Rectal smooth muscle tissue (tissue), 1 donor: ENCODE measurements at regions not wholly inside any gene's neighbourhood (a gene's known extent, or its start where the extent isn't known, plus 50 kb on each side); places are given as distances from the start of the nearest gene placed in this dataset.
A peak's percentile ranks its signal among the peaks of the same experiment; 100 is the strongest.

Source experiments
- H3K27ac ChIP-seq: one replicate; pipeline ENCODE4 v1.7.0; 2013; ENCODE audit warnings: low read depth, low read length, inconsistent platforms
- H3K27me3 ChIP-seq: one replicate; pipeline ENCODE4 v1.7.0; 2013; ENCODE audit warnings: low read length; ENCODE audit not compliant: control insufficient read depth, insufficient read depth
- H3K36me3 ChIP-seq: one replicate; pipeline ENCODE4 v1.7.0; 2013; ENCODE audit warnings: low read length; ENCODE audit not compliant: control insufficient read depth, insufficient read depth
- H3K4me1 ChIP-seq: one replicate; pipeline ENCODE4 v1.7.0; 2013; ENCODE audit warnings: low read length; ENCODE audit not compliant: control insufficient read depth, insufficient read depth
- H3K4me3 ChIP-seq: one replicate; pipeline ENCODE4 v1.7.0; 2013; ENCODE audit warnings: low read length
- H3K9ac ChIP-seq: one replicate; pipeline ENCODE4 v1.7.0; 2013; ENCODE audit warnings: low read length

DNA sequence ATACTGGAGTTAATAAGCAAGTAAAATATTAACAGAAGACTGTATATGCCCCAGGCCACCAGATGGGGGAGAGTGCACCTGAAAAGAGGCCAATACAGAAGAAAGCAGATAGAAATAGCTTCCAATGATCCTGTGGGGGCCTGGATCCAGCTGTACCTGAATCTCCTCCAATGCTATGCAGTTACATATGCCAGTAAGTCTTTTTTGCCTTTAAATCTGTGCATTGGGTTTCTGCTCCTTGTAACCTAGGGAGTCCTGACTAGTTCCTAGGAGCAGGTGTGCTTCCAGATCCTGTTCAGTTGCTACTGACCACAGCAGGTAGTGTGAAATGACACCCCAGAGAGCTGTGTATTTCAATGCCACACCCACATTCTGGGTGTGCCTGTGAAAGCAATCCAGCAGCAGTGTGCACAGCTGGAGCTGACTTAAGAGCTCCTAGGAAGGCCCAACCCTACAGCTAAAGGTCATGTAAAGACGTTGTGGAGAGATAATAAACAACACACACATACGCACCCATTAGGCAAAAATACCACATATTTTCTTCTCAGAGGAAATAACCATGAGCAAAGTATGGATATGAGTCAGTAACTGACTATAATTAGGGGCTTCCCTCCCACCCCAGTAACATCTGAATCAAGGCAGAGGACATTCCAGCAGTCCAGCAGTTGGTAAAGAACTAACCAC is 62.2 kb upstream of the AKAP13 start:
- Histone ChIP-seq H3K36me3 (no peaks in the 10 kb centered on the region), H3K27me3 (no peaks in the 10 kb centered on the region), H3K9ac (no peak overlapping the region), H3K4me1 (peaks cover 8% of the 10 kb centered on the region), H3K4me3 (no peak overlapping the region), H3K27ac (no peak overlapping the region)

DNA sequence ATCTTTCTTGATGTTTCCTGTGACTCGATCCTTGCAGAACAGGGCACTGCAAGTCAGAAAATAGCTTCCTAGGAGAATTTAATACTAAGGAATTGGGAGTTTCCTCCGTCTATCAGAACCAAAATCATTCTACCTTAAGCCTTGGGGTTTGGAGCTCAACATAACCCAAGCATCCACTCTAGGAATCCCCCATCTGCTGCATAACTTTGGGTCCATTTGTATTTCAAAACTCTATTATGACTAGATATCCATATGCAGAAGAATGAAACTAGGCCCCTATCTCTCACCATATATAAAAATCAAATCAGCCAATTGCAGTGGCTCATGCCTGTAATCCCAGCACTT is 61.7 kb upstream of the AKAP13 start:
- H3K9ac ChIP-seq, result no peak overlapping the region

DNA sequence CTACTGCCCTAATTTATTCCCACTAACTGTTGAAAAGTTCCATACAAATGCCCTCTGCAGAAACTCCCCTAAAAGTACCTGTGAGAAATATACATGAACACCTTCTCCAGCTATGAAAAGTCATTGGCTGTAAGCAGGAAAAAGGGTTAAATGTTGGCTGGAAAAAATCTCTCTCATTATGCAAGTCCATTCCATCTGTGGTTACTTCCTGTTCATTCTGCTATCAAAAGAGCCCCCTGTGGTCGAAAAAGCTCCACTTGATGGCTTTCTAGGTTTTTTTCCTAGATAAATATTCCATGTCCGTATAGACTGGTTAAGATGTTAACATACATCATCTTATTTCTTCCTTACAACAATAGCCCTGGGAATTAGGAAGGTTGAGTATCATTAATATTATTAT is 56.2 kb upstream of the AKAP13 start:
- H3K4me1 ChIP-seq, result no peaks in the 10 kb centered on the region
- no peak overlapping the region for H3K4me3 ChIP-seq
- H3K36me3 ChIP-seq, result no peaks in the 10 kb centered on the region
- no peak overlapping the region for H3K27ac ChIP-seq
- H3K9ac ChIP-seq, result no peak overlapping the region
- no peaks in the 10 kb centered on the region for H3K27me3 ChIP-seq

More for the DNA sequence above, 61.7 kb upstream of the AKAP13 start:
- Histone ChIP-seq H3K4me1 (peaks cover 8% of the 10 kb centered on the region), H3K27me3 (no peaks in the 10 kb centered on the region), H3K4me3 (no peak overlapping the region), H3K36me3 (no peaks in the 10 kb centered on the region), H3K27ac (no peak overlapping the region)

DNA sequence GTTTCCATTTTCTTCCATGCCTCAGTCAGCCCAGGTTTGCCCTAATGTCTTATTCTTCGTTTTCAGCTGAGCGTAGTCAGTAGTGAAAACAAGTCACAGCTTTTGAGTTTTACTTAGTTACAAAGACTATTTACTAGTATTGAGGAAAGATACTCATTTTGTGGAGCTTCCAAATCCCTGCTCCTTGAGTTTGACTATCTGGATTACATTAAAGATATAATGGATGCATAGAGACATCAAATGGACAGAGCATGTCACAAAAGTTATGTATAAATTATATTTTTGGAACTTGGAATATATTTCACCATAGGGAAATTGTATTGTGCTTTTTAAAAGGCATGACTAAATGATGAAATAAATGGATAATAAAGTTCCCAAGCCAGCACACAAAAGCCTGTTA is 54.6 kb upstream of the AKAP13 start:
- no peak overlapping the region for H3K27ac ChIP-seq

DNA sequence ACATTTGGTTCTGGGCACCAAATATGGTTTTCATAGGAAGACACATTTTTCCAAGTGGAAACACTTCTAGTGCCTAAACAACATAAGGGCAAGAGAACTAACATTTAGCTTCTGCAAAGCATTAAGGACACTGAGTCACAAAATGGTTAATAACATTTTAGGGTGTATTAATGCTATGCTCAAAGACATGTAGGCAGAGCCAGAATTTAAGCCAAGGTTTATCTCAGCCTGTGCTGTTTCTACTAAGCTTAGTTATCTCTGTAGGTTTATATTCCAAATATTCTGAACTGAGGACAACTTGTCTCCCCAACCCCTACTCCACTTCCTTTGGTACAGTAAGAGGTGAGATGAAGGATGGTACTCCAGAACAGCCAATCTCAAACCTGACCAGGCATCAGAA is 54.1 kb upstream of the AKAP13 start:
- no peak overlapping the region for H3K9ac ChIP-seq
- H3K27me3 ChIP-seq, result no peaks in the 10 kb centered on the region
- no peaks in the 10 kb centered on the region for H3K36me3 ChIP-seq
- no peak overlapping the region for H3K4me3 ChIP-seq
- peaks cover 5% of the 10 kb centered on the region for H3K4me1 ChIP-seq
- H3K27ac ChIP-seq, result no peak overlapping the region

More for the DNA sequence above, 54.6 kb upstream of the AKAP13 start:
- Histone ChIP-seq H3K27me3 (no peaks in the 10 kb centered on the region), H3K4me3 (no peak overlapping the region), H3K4me1 (peaks cover 2% of the 10 kb centered on the region), H3K36me3 (no peaks in the 10 kb centered on the region), H3K9ac (no peak overlapping the region)

DNA sequence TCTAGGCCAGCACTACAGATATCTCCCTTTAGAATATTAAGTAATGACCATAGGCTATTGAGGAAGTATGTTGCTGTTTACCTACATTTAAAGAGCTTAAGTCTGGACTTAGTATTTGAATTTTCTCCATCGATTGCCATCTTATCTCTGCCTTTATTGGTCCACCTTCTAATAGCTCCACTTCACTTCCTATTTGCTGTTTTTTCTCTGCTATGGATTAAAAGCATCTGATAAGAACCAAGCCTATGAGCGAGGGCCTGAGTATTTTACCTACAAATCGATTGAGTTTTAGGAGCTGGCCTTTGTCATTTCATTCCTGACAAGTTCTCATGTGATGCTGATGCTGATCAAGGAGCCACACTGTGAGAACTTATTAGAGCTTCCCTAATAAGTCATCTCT is 52.6 kb upstream of the AKAP13 start:
- no peaks in the 10 kb centered on the region for H3K27me3 ChIP-seq
- no peak overlapping the region for H3K4me3 ChIP-seq
- peaks cover 11% of the 10 kb centered on the region for H3K4me1 ChIP-seq
- H3K27ac ChIP-seq, result no peak overlapping the region
- no peaks in the 10 kb centered on the region for H3K36me3 ChIP-seq
- no peak overlapping the region for H3K9ac ChIP-seq

DNA sequence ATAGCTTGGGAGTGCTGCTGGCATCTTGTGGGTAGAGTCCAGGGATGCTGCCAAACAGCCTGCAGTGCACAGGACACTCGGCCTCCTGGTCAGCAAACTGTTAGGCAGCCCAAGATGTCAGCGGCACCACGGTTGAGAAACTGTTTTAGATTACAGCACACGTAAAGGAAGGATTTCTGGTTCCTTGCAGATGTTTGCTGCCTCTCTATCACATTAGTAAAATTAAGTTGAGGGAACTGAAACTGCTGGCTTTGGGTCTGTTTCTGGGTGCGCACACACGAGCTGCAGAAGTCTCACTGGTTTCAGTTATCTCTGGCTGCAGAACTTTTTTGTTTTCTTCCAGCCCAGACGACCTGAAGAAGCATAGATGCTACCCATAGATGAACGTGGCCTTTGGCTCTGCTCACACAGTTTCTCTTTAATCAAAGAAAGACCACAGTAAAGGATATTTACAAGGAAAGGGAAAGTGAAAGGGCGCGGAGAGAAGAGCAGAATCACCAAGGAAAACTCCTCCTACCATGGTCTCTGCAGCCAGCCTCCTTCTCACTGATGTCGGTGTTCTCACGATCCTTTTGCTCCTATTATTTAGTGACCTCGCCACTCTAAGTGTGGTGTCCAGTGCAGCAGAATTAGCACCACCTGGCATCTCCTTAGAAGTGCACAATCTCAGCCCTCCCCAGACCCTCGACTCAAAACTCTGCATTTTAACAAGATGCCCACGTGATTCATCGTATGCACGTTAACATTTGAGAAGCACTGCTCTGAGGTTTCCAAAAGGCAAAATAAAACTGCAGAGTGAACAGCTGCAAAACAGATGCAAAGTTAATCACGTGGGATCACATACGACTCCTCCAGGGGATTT is 50.6 kb upstream of the AKAP13 start:
- H3K27ac ChIP-seq, result peak overlapping the region; percentile 95
- peak overlapping the region; percentile 24 for H3K9ac ChIP-seq
- H3K27me3 ChIP-seq, result no peaks in the 10 kb centered on the region
- peak overlapping the region; percentile 77 for H3K4me3 ChIP-seq
- peaks cover 11% of the 10 kb centered on the region for H3K4me1 ChIP-seq
- no peaks in the 10 kb centered on the region for H3K36me3 ChIP-seq
